NCI-H526 treated with DMSO at 0.1 percent for 48 hours (cell line): ENCODE measurements at regions not wholly inside any gene's neighbourhood (a gene's known extent, or its start where the extent isn't known, plus 50 kb on each side); places are given as distances from the start of the nearest gene placed in this dataset.

ENCODE experiments used
- DNase-seq: peaks from one replicate; lab custom pipeline; 2025; lab: John Stamatoyannopoulos, UW

DNA sequence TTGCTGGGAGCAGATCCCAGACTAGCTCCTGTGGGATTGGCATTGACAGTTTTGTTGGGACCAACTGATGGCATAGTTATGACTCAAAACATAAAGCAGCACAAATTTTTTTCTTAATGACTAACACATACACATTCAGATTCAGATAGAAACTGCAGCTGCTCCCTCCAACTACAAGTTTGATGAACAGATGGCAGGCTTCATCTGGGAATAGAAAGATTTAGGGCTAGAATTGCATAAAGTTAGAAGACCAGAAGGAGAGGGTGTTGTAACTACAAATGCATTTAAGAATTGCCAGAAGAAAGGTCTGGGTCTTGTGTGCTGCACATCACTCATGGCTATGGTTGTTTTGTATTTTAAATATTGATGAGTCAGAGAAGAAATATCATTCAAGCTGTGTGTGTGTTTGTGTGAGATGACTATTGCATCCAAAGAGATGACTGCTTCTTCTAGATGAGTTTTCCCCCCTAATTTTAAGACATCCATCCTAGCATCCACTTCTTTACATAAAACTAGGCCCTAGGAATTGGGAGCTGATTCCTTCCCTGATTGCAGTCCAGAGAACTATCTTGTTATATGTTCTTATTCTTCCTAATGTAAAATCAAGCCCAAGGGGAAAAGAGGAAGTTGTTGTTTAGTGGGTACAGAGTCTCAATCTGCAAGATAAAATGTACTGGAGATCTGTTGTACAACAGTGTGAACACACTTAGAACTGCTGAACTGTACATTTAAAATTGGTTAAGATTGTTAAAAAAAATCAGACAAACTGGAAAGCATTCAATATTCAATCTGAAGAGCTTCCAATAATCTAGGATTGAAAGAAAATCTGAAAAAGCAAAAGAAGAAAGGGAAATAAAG lies 175.1 kb downstream of the PARM1 start:
- no peak for DNase-seq

DNA sequence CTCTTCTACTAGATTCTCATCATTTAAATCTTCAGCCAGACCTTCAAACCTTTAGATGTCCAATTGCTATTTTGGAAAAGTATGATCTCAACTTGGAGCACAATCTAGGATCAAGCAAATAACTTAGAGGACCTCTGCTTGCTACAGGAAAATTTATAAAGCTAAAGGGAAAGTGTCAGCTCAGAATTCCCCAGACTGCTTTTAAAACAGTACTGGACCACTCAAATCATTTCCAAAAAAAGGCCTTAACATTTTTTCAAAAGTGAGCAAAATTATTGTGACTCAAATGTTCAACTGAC lies 169.8 kb downstream of the PARM1 start:
- DNase-seq, result no peak

DNA sequence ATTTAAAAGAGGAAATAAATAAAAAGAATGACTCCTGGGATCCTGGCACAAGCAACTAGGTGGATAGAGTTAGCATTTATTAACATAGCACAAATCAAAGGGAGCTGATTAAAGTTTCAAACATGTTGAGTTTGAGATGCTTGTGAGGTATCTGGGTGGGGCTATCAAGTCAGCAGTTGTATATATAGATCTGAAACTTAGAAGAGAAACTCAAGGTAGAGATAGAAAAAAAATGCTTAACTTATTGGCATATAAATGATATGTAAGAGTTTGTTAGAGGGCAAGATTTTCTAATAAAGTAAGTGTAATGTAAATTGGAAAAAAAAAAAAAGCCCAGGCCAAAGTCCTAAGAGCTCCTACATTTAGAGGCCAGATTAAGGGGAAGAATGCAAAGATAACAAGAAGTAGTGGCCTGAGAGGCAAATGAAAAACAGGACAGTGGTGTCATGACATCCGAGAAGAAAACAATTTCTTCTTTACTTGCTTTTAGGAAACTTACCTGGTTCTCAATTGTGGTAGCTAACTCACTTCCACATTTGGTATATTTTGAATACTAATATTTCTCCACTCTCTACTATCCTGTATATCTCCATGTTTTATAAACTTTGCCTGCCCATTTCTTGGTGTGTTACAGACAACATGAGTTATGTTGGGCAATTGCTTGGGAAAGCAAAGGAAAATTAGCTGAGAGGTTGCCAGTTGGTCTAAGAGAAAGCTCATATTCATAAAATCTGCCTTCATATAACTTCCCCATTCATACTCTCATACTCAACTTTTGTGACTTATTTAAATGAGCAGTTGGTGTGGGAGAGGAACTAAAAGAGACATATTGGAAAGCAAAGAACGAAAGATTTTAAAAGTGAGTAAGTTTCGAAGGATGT lies 169.2 kb downstream of the PARM1 start:
- DNase-seq, result no peak
